ENCODE measurements at regions not wholly inside any gene's neighbourhood (a gene's known extent, or its start where the extent isn't known, plus 50 kb on each side); places are given as distances from the start of the nearest gene placed in this dataset.

DNA sequence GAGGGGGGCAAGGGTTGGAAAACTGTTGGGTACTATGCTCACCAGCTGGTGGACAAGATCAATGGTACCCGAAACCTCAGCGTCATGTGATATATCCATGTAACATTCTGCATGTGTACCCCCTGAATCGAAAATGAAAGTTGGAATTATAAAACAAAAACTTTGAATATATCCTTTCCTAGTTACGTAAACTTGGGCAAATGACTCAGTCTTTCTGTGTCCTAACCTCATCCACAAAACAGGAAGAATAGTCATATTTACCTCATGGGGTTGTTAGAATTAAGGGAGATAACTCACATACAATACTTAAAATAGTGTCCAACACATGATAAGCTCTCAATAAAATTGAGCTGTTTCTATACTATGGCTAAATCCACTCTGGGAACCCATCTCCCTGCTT, 620.1 kb upstream of the KIRREL3 start:
- no peak overlapping the region for H3K4me2 ChIP-seq
- H3K4me1 ChIP-seq (ENCODE audit: control insufficient read depth in 1 of 2, insufficient read depth in 2 of 2, low read depth in 1 of 2, low read length in 1 of 2) = peaks cover 0 to 12% of the 10 kb centered on the region in 2 experiments; a peak in 2 of 4 replicates
- no peak for TF ChIP-seq SIN3A (IDR thresholded peaks at IDR 0.05; ENCODE audit: borderline replicate concordance, low read depth, low read length)
- no peak for TF ChIP-seq ELF1 (IDR thresholded peaks at IDR 0.05)
- no peak for TF ChIP-seq RAD21 (IDR thresholded peaks at IDR 0.05; ENCODE audit: low read length)
- TF ChIP-seq EP300 (IDR thresholded peaks at IDR 0.05; ENCODE audit: borderline replicate concordance in 1 of 2, low read depth in 1 of 2, low read length in 1 of 2) = no peak
- no peak for TF ChIP-seq FOXJ3 (CRISPR knock-in tag; IDR thresholded peaks at IDR 0.05)
- no peak for TF ChIP-seq GABPA (IDR thresholded peaks at IDR 0.05; ENCODE audit: low read depth)
- no peak overlapping the region for H3K9ac ChIP-seq
- H3K9me2 ChIP-seq = no peaks in the 10 kb centered on the region
- no peak for DNase-seq
- ChIA-PET CTCF (no interaction called here), POLR2A (no interaction called here)
- no peak overlapping the region for H2AFZ ChIP-seq (ENCODE audit: low read depth)
- no peak overlapping the region for H3K27ac ChIP-seq (ENCODE audit: low read depth in 2 of 2, low read length in 1 of 2)
- no peaks in the 10 kb centered on the region for H4K20me1 ChIP-seq (ENCODE audit: insufficient read depth)
- H3K9me3 ChIP-seq = no peaks in the 10 kb centered on the region
- no peaks in the 10 kb centered on the region for H3K79me2 ChIP-seq (ENCODE audit: insufficient read depth)
- no peaks in the 10 kb centered on the region for H3K27me3 ChIP-seq (ENCODE audit: insufficient read depth)
- H3F3A ChIP-seq (replicated peaks; ENCODE audit: insufficient read depth) = no peaks in the 10 kb centered on the region
- H3K4me3 ChIP-seq (ENCODE audit: low read depth in 2 of 2, low read length in 1 of 2) = no peak overlapping the region
- no peaks in the 10 kb centered on the region for H3K36me3 ChIP-seq (replicated peaks in 1 of 2; ENCODE audit: control insufficient read depth in 1 of 2, insufficient read depth in 2 of 2, low read length in 1 of 2)
- 65% methylated on average over 4 of the region's 4 CpGs for WGBS (ENCODE audit: low lambda C conversion rate)

DNA sequence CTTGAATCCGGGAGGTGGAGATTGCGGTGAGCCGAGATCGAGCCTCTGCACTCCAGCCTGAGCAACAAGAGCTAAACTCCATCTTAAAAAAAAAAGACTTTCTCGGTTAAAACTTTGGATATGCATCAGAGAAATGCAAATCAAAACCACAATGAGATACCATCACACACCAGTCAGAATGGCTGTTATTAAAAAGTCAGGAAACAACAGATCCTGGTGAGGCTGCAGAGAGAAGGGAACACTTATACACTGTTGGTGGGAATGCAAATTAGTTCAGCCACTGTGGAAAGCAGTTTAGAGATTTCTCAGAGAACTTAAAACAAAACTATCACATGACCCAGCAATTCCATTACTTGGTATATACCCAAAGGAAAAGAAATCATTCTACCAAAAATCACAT, 619.4 kb upstream of the KIRREL3 start:
- no peak overlapping the region for H2AFZ ChIP-seq (ENCODE audit: low read depth)
- ChIA-PET POLR2A (no interaction called here), CTCF (interaction anchor here (1.3 kb wide), 1 partner anchor 170 kb away, joined by 5 read pairs; no protein-coding TSS in a partner anchor)
- H3F3A ChIP-seq (replicated peaks; ENCODE audit: insufficient read depth) = no peaks in the 10 kb centered on the region
- H3K9ac ChIP-seq = no peak overlapping the region
- H3K4me2 ChIP-seq = no peak overlapping the region
- H3K9me2 ChIP-seq = no peaks in the 10 kb centered on the region
- H3K9me3 ChIP-seq = no peaks in the 10 kb centered on the region
- no peak for DNase-seq
- H4K20me1 ChIP-seq (ENCODE audit: insufficient read depth) = no peaks in the 10 kb centered on the region
- no peaks in the 10 kb centered on the region for H3K27me3 ChIP-seq (ENCODE audit: insufficient read depth)
- no peaks in the 10 kb centered on the region for H3K79me2 ChIP-seq (ENCODE audit: insufficient read depth)
- H3K4me3 ChIP-seq (ENCODE audit: low read depth in 2 of 2, low read length in 1 of 2) = no peak overlapping the region
- no peaks in the 10 kb centered on the region for H3K36me3 ChIP-seq (replicated peaks in 1 of 2; ENCODE audit: control insufficient read depth in 1 of 2, insufficient read depth in 2 of 2, low read length in 1 of 2)
- WGBS (ENCODE audit: low lambda C conversion rate) = 62% methylated on average over 5 of the region's 5 CpGs
- H3K4me1 ChIP-seq (ENCODE audit: control insufficient read depth in 1 of 2, insufficient read depth in 2 of 2, low read depth in 1 of 2, low read length in 1 of 2) = peaks cover 0 to 15% of the 10 kb centered on the region in 2 experiments; a peak in 2 of 4 replicates
- TF ChIP-seq, protein P1, sequence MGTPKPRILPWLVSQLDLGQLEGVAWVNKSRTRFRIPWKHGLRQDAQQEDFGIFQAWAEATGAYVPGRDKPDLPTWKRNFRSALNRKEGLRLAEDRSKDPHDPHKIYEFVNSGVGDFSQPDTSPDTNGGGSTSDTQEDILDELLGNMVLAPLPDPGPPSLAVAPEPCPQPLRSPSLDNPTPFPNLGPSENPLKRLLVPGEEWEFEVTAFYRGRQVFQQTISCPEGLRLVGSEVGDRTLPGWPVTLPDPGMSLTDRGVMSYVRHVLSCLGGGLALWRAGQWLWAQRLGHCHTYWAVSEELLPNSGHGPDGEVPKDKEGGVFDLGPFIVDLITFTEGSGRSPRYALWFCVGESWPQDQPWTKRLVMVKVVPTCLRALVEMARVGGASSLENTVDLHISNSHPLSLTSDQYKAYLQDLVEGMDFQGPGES (IDR thresholded peaks at IDR 0.05; ENCODE audit: low read depth, low read length) = no peak
- TF ChIP-seq RXRA (IDR thresholded peaks at IDR 0.05; ENCODE audit: borderline replicate concordance, low read depth) (no peak), MXI1 (IDR thresholded peaks at IDR 0.05; ENCODE audit: low read depth, low read length) (no peak), YY1 (IDR thresholded peaks at IDR 0.05; ENCODE audit: low read depth) (no peak), EP300 (IDR thresholded peaks at IDR 0.05; ENCODE audit: borderline replicate concordance in 1 of 2, low read depth in 1 of 2, low read length in 1 of 2) (no peak)
- TF ChIP-seq, protein P2, sequence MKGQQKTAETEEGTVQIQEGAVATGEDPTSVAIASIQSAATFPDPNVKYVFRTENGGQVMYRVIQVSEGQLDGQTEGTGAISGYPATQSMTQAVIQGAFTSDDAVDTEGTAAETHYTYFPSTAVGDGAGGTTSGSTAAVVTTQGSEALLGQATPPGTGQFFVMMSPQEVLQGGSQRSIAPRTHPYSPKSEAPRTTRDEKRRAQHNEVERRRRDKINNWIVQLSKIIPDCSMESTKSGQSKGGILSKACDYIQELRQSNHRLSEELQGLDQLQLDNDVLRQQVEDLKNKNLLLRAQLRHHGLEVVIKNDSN (IDR thresholded peaks at IDR 0.05; ENCODE audit: borderline replicate concordance, low read depth) = no peak
- H3K27ac ChIP-seq (ENCODE audit: low read depth in 2 of 2, low read length in 1 of 2) = no peak overlapping the region

Measured in SK-N-SH (cell line).